ENCODE measurements at regions not wholly inside any gene's neighbourhood (a gene's known extent, or its start where the extent isn't known, plus 50 kb on each side); places are given as distances from the start of the nearest gene placed in this dataset.
"Not testable (repeated sequence)": the region's sequence is repeated elsewhere in the genome, so short reads cannot be mapped to it uniquely, and the experiment has no call there.

GRCh38 chr6:63440594-63440993 is 120.8 kb upstream of the LGSN start:
- no peak for DNase-seq (ENCODE audit: low spot score)

- DNase-seq (ENCODE audit: low spot score): no peak
Measured at GRCh38 chr6:63441266-63441956, 121.6 kb upstream of the LGSN start.

GRCh38 chr6:63442870-63443269 is 123.1 kb upstream of the LGSN start:
- no peak for DNase-seq (ENCODE audit: low spot score)

- DNase-seq (ENCODE audit: low spot score): no peak
Measured at GRCh38 chr6:63444768-63445167, 125.0 kb upstream of the LGSN start.

DNA sequence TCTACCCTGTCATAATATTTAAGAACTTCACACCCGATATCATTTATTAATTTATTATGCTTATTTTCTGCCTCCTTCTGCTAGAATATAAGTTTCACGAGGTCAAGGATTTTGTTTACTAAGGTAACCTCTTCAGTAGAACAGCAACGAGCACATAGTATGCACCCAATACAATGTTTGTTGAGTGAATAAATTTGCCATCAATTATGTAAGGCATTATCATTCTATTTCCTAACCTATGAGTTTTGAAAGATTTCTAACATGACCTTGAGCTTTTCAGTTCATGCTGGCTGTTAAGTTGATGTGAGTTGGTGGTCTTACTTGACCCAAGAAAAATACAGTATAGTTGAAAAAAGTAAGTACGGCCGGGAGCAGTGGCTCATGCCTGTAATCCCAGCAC is 125.9 kb upstream of the LOC128125822 start:
- DNase-seq (ENCODE audit: low spot score): no peak

DNA sequence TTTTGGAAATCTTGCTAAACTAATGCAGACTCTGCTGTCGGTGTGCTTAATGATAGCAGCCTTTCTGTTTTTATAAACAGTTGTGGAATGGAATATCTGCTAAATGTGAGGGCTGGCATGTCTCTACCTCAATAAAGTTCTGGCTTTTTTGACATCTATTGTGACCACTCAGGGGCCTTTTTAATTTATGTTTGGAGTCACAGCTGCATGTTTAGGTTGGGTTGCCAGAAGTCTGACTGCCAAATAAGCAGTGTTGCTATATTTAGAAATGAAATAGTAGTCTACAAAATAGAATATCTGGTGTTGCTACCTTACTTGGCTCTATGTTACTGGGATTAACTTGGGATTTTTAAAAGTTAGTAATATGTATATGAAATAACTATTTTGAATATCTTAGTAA is 125.1 kb upstream of the LOC128125822 start:
- no peak for DNase-seq (ENCODE audit: low spot score)

DNA sequence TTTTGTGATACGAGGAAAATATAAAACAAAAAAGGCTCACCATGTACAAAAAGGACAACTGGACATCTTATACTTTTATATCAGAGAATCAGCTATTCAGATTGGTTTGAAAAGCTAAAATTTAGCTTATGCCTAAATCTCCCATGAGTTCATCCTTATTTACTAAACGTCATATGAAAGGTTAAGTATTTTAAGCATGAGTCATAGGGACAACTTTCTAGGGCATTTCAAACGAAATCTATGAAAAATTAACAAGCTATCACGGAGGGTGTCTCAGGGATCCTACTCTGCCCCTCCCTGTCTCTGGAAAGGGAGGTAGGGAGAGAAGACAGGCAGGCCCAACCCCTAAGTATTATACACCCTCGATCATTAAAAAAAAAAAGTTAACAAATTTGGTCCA is 124.1 kb upstream of the LOC128125822 start:
- no peak for DNase-seq (ENCODE audit: low spot score)

DNA sequence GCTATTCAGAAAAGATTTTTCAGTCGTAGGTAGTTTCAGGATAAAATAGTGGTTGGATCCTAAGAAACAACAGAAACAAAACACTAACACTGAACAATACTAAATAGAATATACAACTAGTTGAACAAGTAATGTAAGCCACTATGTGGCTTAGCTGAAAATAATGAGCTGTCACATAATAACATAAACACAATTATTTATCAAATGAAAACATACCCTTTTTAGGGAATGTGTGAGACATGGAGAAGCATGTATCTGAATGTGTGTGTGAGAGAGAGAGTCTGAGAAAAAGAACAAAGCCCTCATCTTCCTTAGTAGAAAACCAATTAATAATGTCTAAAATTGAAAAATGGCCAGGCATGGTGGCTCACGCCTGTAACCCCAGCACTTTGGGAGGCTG is 122.6 kb upstream of the LOC128125822 start:
- DNase-seq (ENCODE audit: low spot score): no peak

GRCh38 chr6:63451238-63451637 is 121.0 kb upstream of the LOC128125822 start:
- DNase-seq (ENCODE audit: low spot score): no peak

GRCh38 chr6:63452125-63452524 is 120.2 kb upstream of the LOC128125822 start:
- no peak for DNase-seq (ENCODE audit: low spot score)

DNA sequence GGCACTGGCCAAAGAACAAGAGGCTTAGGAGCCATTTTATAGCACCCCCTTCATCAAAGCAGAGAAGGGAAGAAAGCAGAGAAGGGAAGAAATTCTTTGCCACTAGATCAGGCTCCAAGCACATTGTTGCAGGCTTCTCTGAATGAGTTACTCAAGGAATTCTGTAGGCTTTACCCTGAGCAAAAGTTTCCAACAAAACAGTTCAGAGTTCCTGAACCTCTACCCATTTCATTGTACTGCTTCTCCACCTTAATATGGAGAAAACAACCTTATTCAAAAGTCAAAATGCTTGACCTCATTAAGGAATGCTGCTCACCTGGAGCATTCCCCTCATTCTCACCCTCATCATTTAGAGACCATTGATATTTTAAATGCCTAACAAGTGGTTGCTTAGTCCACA is 115.5 kb upstream of the LOC128125822 start:
- DNase-seq (ENCODE audit: low spot score): no peak

- no peak for DNase-seq (ENCODE audit: low spot score)
Measured at GRCh38 chr6:63458480-63459115, 113.7 kb upstream of the LOC128125822 start.

DNA sequence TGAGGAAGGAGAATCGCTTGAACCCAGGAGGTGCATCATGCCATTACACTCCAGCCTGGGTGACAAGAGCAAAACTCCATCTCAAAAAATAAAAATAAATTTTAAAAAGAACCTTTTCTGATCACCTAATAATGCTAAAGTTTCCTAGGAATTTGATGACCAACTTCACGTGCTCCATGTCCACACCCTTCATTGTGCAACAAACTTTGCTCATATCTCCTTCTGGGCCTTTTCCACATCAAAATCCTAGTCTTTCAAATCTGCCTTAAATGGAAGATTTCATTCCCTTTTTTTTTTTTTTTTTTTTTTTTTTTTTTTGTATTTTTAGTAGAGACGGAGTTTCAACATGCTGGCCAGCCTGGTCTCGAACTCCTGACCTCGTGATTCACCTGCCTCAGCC is 112.5 kb upstream of the LOC128125822 start:
- no peak for DNase-seq (ENCODE audit: low spot score)

- no peak for DNase-seq (ENCODE audit: low spot score)
Measured at GRCh38 chr6:63460971-63461370, 111.3 kb upstream of the LOC128125822 start.

DNA sequence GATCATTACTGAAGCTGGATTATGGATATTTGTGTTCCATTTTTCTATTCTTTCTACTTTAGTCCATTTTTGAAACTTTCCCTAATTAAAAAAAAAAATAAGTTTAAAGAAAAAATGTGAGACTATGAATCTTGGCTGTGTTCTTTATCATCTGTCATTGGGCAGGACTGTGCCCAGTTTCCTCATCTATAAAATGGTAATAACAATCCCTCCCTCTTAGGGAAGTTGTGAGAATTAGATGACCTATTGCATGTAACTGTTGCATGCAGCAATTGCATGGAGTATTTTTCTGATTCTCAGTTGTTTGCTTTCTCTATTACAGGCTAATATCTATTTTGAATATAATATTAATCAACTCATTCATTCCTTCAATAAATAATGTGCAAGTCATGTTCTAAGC is 108.2 kb upstream of the LOC128125822 start:
- DNase-seq (ENCODE audit: low spot score): no peak

- no peak for DNase-seq (ENCODE audit: low spot score)
Measured at GRCh38 chr6:63465750-63466149, 106.5 kb upstream of the LOC128125822 start.

DNA sequence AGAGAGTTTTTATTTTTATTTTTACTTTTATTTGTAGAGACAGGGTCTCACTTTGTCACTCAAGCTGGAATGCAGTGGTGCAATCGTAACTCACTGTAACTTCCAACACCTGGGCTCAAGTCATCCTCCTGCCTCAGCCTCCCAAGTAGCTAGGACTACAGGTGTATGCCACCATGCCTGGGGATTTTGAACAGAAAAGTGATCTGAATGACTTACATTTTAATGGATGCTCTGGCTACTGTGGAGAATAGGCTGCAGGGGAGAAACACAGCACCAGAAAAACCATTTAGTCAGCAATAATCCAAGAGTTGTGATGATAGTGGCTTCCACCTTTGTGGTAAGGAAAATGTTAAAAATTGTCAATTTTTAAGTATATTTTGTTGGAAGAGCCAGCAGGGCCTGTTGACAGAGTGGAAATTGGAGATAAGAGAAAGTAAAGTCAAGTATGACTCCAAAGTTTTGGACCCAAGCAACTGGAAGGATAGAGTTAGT is 106.0 kb upstream of the LOC128125822 start:
- DNase-seq (ENCODE audit: low spot score): no peak

DNA sequence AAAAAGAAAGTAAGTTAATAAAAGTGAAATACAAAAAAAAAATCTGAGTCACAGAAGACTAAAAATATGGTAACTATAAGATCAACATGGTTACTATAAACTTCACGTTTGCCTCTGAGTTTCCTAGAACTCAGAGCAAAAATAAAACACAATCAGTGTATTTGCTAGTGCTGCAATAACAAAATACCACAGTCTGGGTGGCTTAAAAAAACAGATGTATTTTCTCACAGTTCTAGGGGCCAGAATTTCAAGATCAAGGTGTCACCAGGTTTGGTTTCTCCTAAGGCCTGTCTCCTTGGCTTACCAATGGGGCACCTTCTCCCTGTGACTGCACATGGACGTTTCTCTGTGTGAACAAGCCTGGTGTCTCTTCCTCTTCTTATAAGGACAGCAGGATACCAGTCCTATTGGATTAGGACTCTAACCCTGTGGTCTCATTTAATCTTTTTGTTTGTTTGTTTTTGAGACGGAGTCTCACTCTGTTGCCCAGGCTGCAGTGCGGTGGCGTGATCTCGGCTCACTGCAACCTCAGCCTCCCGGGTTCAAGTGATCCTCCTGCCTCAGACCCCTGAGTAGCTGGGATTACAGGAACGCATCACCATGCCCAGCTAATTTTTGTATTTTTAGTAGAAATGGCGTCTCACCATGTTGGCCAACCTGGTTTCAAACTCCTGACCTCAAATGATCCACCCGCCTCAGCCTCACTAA is 104.9 kb upstream of the LOC128125822 start:
- no peak for DNase-seq (ENCODE audit: low spot score)

GRCh38 chr6:63471145-63471544 is 101.1 kb upstream of the LOC128125822 start:
- not testable (repeated sequence) for DNase-seq (ENCODE audit: low spot score)

DNA sequence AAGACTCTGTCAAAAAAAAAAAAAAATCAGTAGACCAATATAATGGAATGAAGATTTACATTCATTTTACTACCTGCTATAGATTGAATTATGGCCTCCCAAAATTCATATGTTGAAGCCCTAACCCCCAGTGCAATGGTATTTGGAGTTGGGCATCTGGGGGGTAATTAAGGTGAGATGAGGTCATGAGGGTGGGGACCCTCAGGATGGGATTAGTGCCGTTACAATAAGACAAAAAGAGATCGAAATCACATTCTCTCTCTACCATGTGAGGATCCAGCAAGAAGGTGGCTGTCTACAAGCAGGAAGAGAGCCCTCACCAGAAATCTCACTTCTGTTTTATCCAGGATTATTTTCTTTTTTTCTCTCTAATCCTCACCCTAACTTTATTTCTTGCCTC is 100.6 kb upstream of the LOC128125822 start:
- DNase-seq (ENCODE audit: low spot score): no peak

DNA sequence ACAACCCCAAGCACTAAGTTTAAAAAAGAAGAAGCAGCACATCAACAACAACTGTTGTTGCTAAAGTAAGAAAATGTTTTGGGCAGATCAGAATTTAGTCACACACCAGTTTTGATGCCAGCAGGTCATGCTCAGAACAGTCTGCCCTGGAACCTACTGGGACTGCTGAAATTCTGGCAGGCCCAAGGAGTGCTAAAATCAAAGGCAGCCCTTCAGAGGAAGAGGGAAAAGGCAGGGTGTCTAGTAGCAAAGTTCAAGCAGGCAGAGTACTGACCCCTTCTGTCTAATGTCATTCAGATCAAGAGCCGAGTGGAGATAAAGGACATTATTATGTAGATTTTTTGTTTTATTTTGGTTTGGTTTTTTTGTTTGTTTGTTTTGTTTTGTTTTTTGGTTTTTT is 96.6 kb upstream of the LOC128125822 start:
- DNase-seq (ENCODE audit: low spot score): no peak

- DNase-seq (ENCODE audit: low spot score): no peak
Measured at GRCh38 chr6:63476302-63476701, 96.0 kb upstream of the LOC128125822 start.

All from umbilical cord (tissue), 1 donor.